ENCODE measurements at regions not wholly inside any gene's neighbourhood (a gene's known extent, or its start where the extent isn't known, plus 50 kb on each side); places are given as distances from the start of the nearest gene placed in this dataset.

GRCh38 chr6:158870649-158870957 is 51.4 kb upstream of the EZR start:
- no peak for TF ChIP-seq CTCF (IDR thresholded peaks at IDR 0.05; ENCODE audit: control extremely low read depth, extremely low read depth, low read depth, missing control alignments)
- ChIA-PET POLR2A (interaction anchor here (0.5 kb wide), 1 partner anchor 217 kb away, joined by 3 read pairs; no protein-coding TSS in a partner anchor), CTCF (interaction anchor here (0.7 to 1.9 kb wide), 5 partner anchors 32 to 172 kb away, joined by 3 to 7 read pairs (median 6); no protein-coding TSS in a partner anchor)
- no peak for DNase-seq (ENCODE audit: extremely low spot score)

GRCh38 chr6:158869826-158870648 is 50.9 kb upstream of the EZR start:
- CTCF ChIA-PET: interaction anchor here (0.8 to 2.0 kb wide), 10 partner anchors 12 to 172 kb away, joined by 3 to 7 read pairs (median 4); no protein-coding TSS in a partner anchor
- TF ChIP-seq CTCF (IDR thresholded peaks at IDR 0.05; ENCODE audit: control extremely low read depth, extremely low read depth, low read depth, missing control alignments): no peak
- POLR2A ChIA-PET: interaction anchor here (0.5 to 1.4 kb wide), 11 partner anchors 9 to 216 kb away, joined by 3 to 5 read pairs (median 3); partner anchors contain the start of gene EZR
- peak; percentile 97 for DNase-seq (ENCODE audit: extremely low spot score)

GRCh38 chr6:158868890-158869825 is 50.0 kb upstream of the EZR start:
- POLR2A ChIA-PET: interaction anchor here (0.5 to 1.4 kb wide), 11 partner anchors 10 to 76 kb away, joined by 3 to 5 read pairs (median 3); partner anchors contain the start of gene EZR
- no peak for TF ChIP-seq CTCF (IDR thresholded peaks at IDR 0.05; ENCODE audit: control extremely low read depth, extremely low read depth, low read depth, missing control alignments)
- CTCF ChIA-PET: interaction anchor here (0.8 to 2.0 kb wide), 13 partner anchors 12 to 175 kb away, joined by 3 to 7 read pairs (median 4); no protein-coding TSS in a partner anchor
- no peak for DNase-seq (ENCODE audit: extremely low spot score)
